GM23338 (cell line): ENCODE measurements at regions not wholly inside any gene's neighbourhood (a gene's known extent, or its start where the extent isn't known, plus 50 kb on each side); places are given as distances from the start of the nearest gene placed in this dataset.

Experiments used
- ATAC-seq: fragments of 200-7000 bp; cut with Tn5 transposase; 3 replicates; pipeline ENCODE4 v1.9.1; 2020
- DNase-seq: peaks from one replicate; pipeline ENCODE4 v3.0.0-alpha.2; 2015; ENCODE audit warnings: low spot score
- H2AFZ ChIP-seq: fragments of 200-600 bp; sonication (generic); 2 replicates; pipeline ENCODE4 v1.8.0; 2016; ENCODE audit warnings: antibody characterized with exemption, mild to moderate bottlenecking, moderate library complexity
- H3F3A ChIP-seq: fragments of 200-600 bp; sonication (generic); replicated peaks from 2 replicates; pipeline ENCODE4 v1.8.0; 2017; ENCODE audit warnings: antibody characterized with exemption, mixed run types, low read depth
- H3K27ac ChIP-seq: fragments of 200-600 bp; sonication (generic); 2 replicates; pipeline ENCODE4 v1.6.1; 2016; ENCODE audit warnings: low read depth
- H3K27me3 ChIP-seq: fragments of 200-600 bp; sonication (generic); 2 replicates; pipeline ENCODE4 v1.8.0; 2016; ENCODE audit warnings: mild to moderate bottlenecking, mixed run types, moderate library complexity; ENCODE audit not compliant: insufficient read depth
- H3K36me3 ChIP-seq: fragments of 200-600 bp; sonication (generic); 2 replicates; pipeline ENCODE4 v1.8.0; 2016; ENCODE audit warnings: mild to moderate bottlenecking; ENCODE audit not compliant: insufficient read depth
- H3K4me1 ChIP-seq: fragments of 200-600 bp; sonication (generic); 2 replicates; pipeline ENCODE4 v1.8.0; 2016; ENCODE audit warnings: mild to moderate bottlenecking, moderate library complexity; ENCODE audit not compliant: insufficient read depth
- H3K4me2 ChIP-seq: fragments of 200-600 bp; sonication (generic); 2 replicates; pipeline ENCODE4 v1.7.1; 2017; ENCODE audit warnings: mixed run types
- H3K4me3 ChIP-seq: fragments of 200-600 bp; sonication (generic); 2 replicates; pipeline ENCODE4 v1.6.1; 2016; ENCODE audit warnings: mixed run types
- H3K79me2 ChIP-seq: fragments of 200-600 bp; sonication (generic); replicated peaks from 2 replicates; pipeline ENCODE4 v1.8.0; 2017; ENCODE audit warnings: mild to moderate bottlenecking; ENCODE audit not compliant: insufficient read depth
- H3K9me2 ChIP-seq: fragments of 200-600 bp; sonication (generic); 2 replicates; pipeline ENCODE4 v1.8.0; 2017; ENCODE audit not compliant: insufficient read depth
- H4K20me1 ChIP-seq: fragments of 200-600 bp; sonication (generic); replicated peaks from 2 replicates; pipeline ENCODE4 v1.8.0; 2017; ENCODE audit warnings: mild to moderate bottlenecking; ENCODE audit not compliant: insufficient read depth
- H3K27ac Mint-ChIP-seq: 2 replicates; pipeline ENCODE4 v1.8.0; 2020; ENCODE audit warnings: inconsistent platforms, mild to moderate bottlenecking, moderate library complexity, mixed read lengths
- H3K27me3 Mint-ChIP-seq: 3 replicates; pipeline ENCODE4 v1.8.0; 2022; ENCODE audit warnings: low read depth, mild to moderate bottlenecking, moderate library complexity, mixed read lengths, inconsistent platforms; ENCODE audit not compliant: insufficient read depth, poor library complexity
- H3K36me3 Mint-ChIP-seq: 3 replicates; pipeline ENCODE4 v1.8.0; 2021; ENCODE audit warnings: low read depth, mild to moderate bottlenecking, inconsistent platforms, moderate library complexity, mixed read lengths
- H3K4me1 Mint-ChIP-seq: 3 replicates; pipeline ENCODE4 v1.8.0; 2020; ENCODE audit warnings: mild to moderate bottlenecking, inconsistent platforms, mixed read lengths
- H3K4me3 Mint-ChIP-seq: 3 replicates; pipeline ENCODE4 v1.8.0; 2021; ENCODE audit warnings: moderate library complexity, mild to moderate bottlenecking, inconsistent platforms, mixed read lengths
- H3K9me3 Mint-ChIP-seq: 3 replicates; pipeline ENCODE4 v1.8.0; 2020; ENCODE audit warnings: moderate library complexity, mild to moderate bottlenecking, inconsistent platforms, mixed read lengths
- CREB1 ChIP-seq: fragments of 250-450 bp; sonication (Bioruptor Pico); IDR thresholded peaks from 2 replicates; pipeline ENCODE4 v1.5.0; 2020; ENCODE audit warnings: low read depth, mild to moderate bottlenecking, moderate library complexity
- CTCF ChIP-seq, 2 experiments: fragments of 200-600 bp in 1 of 2; sonication (generic) in 1 of 2; conservative IDR thresholded peaks; 2 replicates each; pipeline versions ENCODE4 v1.5.1 to v1.6.1; 2016 to 2017; ENCODE audit warnings: antibody characterized with exemption in 2 of 2, low read depth in 2 of 2, mild to moderate bottlenecking in 2 of 2, moderate library complexity in 1 of 2
- ETS1 ChIP-seq: IDR thresholded peaks from 2 replicates; pipeline ENCODE4 v1.6.1; 2016; ENCODE audit warnings: antibody characterized with exemption
- EZH2 ChIP-seq: fragments of 200-600 bp; sonication (generic); IDR thresholded peaks from one replicate; pipeline ENCODE4 v1.8.0; 2017; ENCODE audit warnings: antibody characterized with exemption, mild to moderate bottlenecking, low read depth; ENCODE audit not compliant: unreplicated experiment
- EZH2phosphoT487 ChIP-seq: fragments of 200-600 bp; sonication (generic); IDR thresholded peaks from one replicate; pipeline ENCODE4 v1.8.1; 2018; ENCODE audit warnings: antibody characterized with exemption; ENCODE audit not compliant: unreplicated experiment
- JUNB ChIP-seq: IDR thresholded peaks from one replicate; pipeline ENCODE4 v1.6.1; 2016; ENCODE audit warnings: antibody characterized with exemption; ENCODE audit not compliant: unreplicated experiment
- NANOG ChIP-seq: IDR thresholded peaks from 2 replicates; pipeline ENCODE4 v1.6.1; 2016; ENCODE audit warnings: antibody characterized with exemption, borderline replicate concordance
- POLR2AphosphoS5 ChIP-seq: IDR thresholded peaks from 2 replicates; pipeline ENCODE4 v1.6.1; 2016; ENCODE audit warnings: antibody characterized with exemption, low read depth
- REST ChIP-seq: IDR thresholded peaks from one replicate; pipeline ENCODE4 v1.6.1; 2018; ENCODE audit warnings: antibody characterized with exemption; ENCODE audit not compliant: unreplicated experiment
- STAT1 ChIP-seq: IDR thresholded peaks from one replicate; pipeline ENCODE4 v1.6.1; 2016; ENCODE audit warnings: antibody characterized with exemption; ENCODE audit not compliant: unreplicated experiment
- ZNF114 ChIP-seq: fragments of 250-450 bp; sonication (Bioruptor Pico); IDR thresholded peaks from 2 replicates; pipeline ENCODE4 v1.5.0; 2020; ENCODE audit warnings: mild to moderate bottlenecking, moderate library complexity
- ZNF331 ChIP-seq: fragments of 250-450 bp; sonication (Bioruptor Pico); IDR thresholded peaks from 2 replicates; pipeline ENCODE4 v1.5.0; 2020; ENCODE audit warnings: low read depth, mild to moderate bottlenecking, moderate library complexity
- ZNF462 ChIP-seq: fragments of 250-450 bp; sonication (Bioruptor Pico); IDR thresholded peaks from 2 replicates; pipeline ENCODE4 v1.5.0; 2020; ENCODE audit warnings: mild to moderate bottlenecking, moderate library complexity

GRCh38 chr2:161533218-161533617, 91.0 kb upstream of the SLC4A10 start:
- no peak overlapping the region for H3K27ac ChIP-seq
- H2AFZ ChIP-seq: no peak overlapping the region
- H3K9me3 Mint-ChIP-seq: no peaks in the 10 kb centered on the region
- no peak for DNase-seq
- H3K4me3 Mint-ChIP-seq: no peak overlapping the region
- H3K9me2 ChIP-seq: no peaks in the 10 kb centered on the region
- no peak overlapping the region for H3K27ac Mint-ChIP-seq
- no peaks in the 10 kb centered on the region for H3K36me3 Mint-ChIP-seq
- H3K27me3 Mint-ChIP-seq: peaks cover 2% of the 10 kb centered on the region
- no peaks in the 10 kb centered on the region for H3K4me1 ChIP-seq
- no peaks in the 10 kb centered on the region for H3K27me3 ChIP-seq
- no peaks in the 10 kb centered on the region for H3F3A ChIP-seq
- H3K4me3 ChIP-seq: no peak overlapping the region
- TF ChIP-seq ETS1 (no peak), JUNB (no peak), CREB1 (CRISPR knock-in tag) (no peak), STAT1 (no peak), ZNF331 (no peak), ZNF462 (CRISPR knock-in tag) (no peak), ZNF114 (no peak), CTCF (conservative IDR thresholded peaks at IDR 0.05; ENCODE audit: low read depth in 2 of 2) (no peak), POLR2AphosphoS5 (no peak), EZH2phosphoT487 (no peak), EZH2 (no peak), NANOG (no peak), REST (no peak)
- ATAC-seq: no peak
- H3K79me2 ChIP-seq: no peaks in the 10 kb centered on the region
- H3K36me3 ChIP-seq: no peaks in the 10 kb centered on the region
- H3K4me2 ChIP-seq: no peak overlapping the region
- H3K4me1 Mint-ChIP-seq: no peaks in the 10 kb centered on the region
- no peaks in the 10 kb centered on the region for H4K20me1 ChIP-seq
